GM19099 (cell line): ENCODE measurements at regions not wholly inside any gene's neighbourhood (a gene's known extent, or its start where the extent isn't known, plus 50 kb on each side); places are given as distances from the start of the nearest gene placed in this dataset.

Experiments
- POLR2A ChIP-seq: IDR thresholded peaks from 3 replicates; pipeline ENCODE4 v1.6.1; 2011; ENCODE audit warnings: low read depth; ENCODE audit not compliant: insufficient read length; ENCODE audit errors: extremely low read depth

DNA sequence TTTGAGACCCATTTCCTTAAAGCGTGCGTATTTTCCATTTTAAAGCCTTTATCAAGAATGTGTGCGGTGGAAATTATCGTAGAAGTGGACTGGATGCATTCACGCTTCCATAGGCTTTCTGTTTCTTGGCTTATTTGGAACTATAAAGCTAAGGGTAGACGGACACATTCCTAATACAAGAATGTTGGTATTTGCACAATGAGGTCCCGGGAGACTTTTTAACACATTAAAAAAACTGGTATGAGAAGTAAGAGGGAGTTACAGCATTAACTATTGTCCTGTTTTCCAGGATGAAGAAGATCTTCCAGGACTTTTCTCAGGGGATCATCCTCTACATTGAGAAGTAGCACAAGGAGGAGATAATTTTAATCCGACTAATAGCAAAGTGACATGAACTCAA lies 653.0 kb downstream of the MTRR start:
- no peak for TF ChIP-seq POLR2A

DNA sequence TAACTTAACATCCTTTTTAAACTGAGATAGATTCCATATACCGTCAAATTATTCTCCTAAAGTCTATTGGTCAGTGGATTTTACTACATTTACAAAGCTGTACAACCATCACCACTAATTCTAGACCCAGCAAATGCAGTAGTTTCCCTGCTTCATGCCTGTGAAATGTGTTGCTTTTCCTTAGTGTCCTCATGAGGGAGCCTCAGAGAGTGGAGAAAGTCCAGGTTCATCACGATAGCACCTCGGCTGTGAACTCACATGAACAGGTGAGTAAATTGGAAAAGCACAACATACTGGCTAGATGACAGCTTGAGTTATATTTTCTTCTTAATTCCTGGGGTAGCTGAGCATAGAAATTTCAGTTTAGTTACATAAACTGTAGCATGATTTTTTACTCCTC lies 653.7 kb downstream of the MTRR start:
- TF ChIP-seq POLR2A, result no peak

DNA sequence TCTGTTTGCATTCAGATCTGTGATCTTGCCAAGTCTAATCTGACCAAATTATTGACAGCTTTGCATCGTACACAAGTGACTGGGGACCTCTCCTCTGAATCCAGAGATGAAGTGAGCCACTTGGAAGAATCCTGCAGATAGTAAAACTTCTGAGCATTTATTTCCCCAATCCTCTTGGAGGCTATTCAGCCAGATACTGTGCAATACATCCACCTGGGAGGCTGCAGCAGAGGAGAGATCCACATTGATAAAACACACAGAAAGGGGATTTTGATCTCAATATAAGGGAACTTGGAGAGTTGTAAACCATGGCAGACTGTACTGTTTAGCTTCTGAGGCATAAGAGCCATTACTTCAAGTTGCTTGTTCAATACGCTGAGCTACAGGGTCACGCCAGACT lies 654.6 kb downstream of the MTRR start:
- no peak for TF ChIP-seq POLR2A

DNA sequence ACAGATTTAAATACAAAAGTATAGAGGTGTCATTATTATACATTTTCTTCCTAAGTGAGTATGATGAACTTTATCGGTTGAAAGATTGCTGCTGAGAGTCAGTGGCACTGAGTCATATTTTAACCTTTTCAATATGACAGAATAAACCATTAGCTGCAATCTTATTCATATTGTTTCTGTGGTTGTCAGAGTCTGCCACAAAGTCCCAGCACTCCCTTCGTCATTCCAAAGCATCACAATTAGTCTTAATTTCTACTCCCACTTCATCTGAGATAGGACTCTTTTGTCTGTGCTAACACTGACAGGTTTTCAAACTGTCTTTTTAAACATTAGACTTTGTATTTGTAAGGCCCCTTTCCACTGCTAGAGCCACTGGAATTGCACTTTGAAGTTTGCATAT lies 656.9 kb downstream of the MTRR start:
- no peak for TF ChIP-seq POLR2A

DNA sequence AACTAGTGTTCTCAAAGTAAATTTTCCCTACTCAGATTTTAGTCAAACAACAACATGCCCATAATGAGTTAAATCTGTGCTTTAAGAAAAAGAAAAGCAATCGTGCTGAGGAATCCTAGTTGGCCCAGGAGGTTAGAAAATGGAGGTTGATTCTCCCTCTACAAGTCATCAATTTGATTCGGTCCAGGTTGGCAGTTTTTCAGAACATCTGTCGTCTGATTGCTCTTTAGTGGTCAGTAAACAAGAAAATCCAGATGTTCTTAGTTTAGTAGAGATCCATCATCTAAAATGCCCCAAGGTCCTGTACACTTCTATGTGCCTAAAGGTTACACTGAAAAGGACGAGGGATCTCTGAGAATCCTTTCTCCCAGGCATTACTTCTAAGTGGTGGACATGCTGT lies 659.2 kb downstream of the MTRR start:
- no peak for TF ChIP-seq POLR2A

DNA sequence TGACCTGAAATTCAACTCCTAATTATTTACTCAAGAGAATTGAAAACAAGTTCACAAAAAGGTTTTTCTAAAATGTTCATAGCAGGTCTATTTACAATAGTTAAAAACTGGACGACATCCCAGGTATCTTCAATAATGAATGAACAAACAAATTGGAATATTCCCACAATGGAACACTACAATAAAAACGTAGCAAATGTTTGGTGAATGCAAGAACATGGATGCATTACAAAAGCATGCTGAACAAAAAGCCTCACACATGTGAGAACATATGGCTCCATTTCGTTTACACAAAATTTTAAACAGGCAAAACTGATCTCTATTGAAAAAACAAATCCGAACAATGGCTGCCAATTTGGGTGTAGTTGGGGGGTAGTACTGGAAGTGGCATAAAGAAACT lies 669.9 kb downstream of the MTRR start:
- no peak for TF ChIP-seq POLR2A

DNA sequence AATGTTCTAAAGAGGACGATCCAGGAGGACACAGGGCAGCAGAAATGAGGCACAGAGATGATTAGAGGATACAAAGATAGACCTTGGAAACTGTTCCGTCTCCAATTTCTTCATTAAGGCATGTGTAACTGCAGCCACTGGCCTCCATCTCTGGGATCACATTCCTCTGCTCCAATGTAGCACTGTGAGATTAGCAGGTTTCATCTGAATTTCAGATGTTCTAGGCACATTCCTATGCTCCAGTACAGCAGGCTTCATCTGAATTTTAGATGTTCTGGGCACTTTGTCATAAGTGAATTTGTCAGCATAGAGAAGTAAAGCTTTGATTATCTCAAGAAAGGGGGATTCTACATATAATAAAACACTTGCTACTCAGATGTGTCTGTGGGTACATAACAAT lies 671.4 kb downstream of the MTRR start:
- TF ChIP-seq POLR2A, result no peak

DNA sequence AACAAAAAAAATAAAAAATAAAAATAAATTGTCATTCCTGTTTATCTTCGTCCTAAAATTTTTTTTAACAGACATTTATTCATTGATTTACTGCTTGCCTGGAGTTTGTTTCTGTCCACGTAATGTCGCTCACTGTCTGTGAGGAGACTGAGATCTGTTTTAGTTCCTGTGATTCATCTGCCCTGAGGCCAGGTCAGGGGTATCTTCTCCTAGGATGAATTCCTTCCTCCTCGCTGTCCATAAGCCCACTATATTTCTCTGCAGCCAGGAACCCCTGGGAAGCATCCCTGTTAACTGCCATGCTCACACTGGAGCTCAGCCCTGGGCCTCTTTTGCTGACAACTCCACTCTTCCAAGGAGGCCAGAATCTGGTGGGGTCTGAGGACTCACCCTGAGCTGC lies 682.0 kb downstream of the MTRR start:
- TF ChIP-seq POLR2A, result no peak

DNA sequence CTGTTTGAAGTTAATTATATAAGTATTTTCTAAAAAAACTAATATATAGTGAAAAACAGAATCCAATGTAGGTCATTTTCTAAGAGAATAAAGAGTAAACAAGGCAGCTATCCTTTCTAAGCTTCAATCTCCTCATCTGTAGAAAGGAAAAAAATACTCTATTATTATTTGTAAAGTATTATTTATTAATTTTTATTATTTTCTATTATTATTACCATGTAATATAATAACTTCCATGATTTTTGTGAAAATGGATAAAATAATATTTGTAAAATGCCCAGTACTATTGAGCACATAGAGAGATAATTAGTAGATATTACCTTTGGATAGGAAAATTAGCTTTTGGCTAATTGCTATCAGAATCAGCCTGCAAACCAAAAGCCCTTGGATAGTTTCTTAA lies 684.4 kb downstream of the MTRR start:
- TF ChIP-seq POLR2A, result no peak

DNA sequence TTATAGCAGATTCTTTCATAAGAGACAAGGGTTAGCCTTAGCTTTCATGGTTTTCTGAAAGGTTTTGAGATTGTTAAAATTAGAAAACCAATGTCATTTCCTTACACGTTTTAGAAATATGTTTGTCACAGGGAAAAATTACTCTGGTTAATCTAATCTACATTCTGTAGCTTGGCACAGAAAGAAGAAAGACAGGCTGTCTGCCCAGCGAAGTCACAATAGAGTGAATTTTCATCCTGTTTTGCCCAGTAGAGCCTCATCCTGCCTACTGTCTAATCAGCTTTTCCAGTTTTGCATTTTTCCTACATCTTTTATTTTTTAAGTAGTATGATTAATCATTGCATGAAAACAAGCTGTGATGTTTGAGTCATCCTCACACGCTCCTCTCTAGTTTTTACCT lies 688.8 kb downstream of the MTRR start:
- TF ChIP-seq POLR2A, result no peak

DNA sequence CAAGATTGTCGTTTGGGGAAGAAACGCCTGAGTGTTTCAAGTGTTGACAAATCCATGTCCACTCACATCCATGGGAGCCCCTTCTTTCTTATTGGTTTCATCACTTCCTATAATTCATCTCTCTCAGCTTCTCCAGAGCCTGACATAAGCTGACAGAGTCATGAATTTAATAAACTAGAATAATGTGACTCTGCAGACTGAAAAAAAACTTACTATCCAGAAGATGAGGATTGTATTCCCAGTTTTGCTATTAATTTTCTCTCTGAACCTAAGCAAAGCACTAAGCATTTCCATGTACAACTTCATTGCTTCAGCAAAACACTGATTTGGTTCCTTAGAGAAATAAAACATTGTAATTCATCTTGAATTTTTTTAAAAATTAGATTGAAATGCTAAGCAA lies 691.8 kb downstream of the MTRR start:
- TF ChIP-seq POLR2A, result no peak

DNA sequence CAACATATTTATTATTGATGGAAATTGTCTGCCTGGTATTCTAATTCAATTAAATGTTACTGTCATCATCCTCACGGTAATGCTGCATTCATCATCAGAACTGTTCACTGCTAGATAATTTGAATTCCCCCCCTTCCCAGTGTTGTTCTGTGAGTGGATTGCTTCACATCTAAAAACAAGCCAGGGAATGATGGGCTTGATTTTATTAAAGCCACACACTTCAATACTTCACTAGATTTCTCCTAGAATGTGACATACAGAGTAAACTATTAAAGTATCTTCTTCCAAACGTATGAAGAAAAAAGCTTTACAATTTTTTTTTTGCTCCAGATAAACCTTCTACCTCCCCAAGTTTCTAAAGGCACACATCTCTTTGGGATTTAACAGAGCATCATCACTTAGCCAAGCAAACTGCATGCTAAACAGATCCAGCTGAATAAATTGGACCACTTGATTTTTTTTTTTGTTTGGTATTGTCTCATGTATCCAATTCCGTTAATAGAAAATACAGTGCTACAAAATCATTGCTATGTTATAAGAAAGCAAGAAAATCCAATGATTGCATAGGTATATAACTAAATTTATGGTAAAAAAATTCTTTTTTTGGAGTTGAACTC lies 692.4 kb downstream of the MTRR start:
- no peak for TF ChIP-seq POLR2A

DNA sequence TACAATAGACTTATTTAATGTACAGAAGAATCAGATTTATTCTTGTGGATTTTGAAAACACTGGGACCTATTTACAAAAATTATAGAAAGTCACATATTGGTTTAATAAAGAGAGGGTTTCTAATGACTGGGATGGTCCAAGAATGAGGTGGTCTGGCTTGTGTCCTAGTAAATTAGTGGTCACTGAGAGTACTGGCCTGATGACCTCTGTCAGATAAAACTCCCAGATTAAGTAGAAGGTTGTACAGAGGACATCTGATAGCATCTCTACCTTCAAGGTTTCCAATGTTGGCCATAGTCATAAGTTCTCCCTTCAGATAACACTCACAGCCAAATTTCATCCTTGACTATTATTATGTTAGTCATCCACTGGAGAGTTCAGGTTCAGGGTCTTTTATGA lies 692.9 kb downstream of the MTRR start:
- no peak for TF ChIP-seq POLR2A

DNA sequence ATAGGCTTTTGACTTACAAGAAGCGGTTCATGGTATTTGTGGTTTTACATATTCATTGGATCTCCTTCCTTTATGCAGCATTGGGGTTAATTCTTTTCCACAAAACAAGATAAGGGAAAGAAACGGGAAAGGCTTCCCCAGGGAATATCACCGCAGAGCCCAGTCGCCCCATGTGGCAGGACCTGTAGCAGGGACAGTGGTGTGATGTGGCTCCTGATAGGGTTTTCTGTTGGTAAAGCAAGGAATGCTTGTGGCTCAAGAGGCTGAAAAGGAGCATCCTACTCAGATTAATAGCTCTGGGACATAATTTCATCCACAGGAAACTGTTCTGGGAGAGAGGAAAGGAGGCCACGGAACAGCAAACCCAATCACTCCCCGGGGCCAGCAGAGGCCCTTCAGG lies 699.9 kb downstream of the MTRR start:
- no peak for TF ChIP-seq POLR2A

DNA sequence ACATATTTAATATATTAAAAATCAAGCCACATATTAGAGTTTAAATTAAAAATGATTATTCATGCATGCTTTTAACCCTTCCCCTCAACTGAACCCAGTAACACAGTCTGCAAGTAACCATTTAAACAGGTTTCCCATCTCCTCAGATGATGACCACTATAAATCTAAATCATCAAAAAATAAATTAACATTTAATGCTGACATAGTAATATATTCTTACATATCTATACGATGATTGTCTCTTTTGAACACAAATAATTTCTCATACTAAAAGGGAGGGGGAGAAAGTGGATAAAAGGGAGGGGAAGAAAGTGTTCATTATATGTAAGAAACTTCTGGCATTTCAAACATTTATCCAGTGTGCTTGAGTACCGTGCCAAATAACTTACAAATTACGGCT lies 701.6 kb downstream of the MTRR start:
- TF ChIP-seq POLR2A, result no peak

DNA sequence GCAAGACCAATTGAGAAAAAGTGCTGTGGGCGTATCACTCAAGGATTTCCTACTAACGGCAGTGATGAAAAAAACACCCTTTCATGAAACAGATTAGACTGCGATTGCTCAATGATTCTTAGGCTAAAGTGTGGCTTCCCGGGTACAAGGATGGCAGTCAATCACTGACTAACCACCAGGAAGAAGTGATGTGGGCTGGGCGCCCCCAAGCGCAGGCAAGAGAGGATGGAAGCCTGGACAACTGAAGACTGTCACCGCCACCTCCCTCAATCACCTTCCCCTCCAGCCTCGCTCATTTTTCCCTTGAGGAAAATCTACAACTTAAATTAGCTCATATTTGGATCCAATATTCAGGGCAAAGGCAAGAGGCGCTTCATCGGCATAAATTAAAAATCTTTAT lies 707.2 kb downstream of the MTRR start:
- no peak for TF ChIP-seq POLR2A

DNA sequence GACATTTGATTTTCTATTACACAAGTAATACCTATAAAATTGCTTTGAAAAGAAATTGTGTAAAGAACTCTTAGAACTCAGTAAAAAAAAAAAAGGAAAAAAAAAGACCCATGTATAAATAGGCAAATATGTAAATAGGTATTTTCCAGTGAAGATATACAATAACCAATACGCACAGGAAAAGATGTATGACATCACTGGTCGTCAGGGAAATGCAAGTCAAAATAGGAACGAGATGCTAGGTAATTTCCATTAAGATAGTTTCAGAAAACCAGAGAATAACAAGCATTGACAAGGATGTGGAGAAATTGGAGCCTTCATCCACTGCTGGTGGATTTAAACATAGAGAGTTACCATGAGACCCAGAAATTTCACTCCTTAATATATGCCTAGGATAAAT lies 708.8 kb downstream of the MTRR start:
- no peak for TF ChIP-seq POLR2A
